HG02840 (cell line): ENCODE measurements at regions not wholly inside any gene's neighbourhood (a gene's known extent, or its start where the extent isn't known, plus 50 kb on each side); places are given as distances from the start of the nearest gene placed in this dataset.
"Not testable (repeated sequence)": the region's sequence is repeated elsewhere in the genome, so short reads cannot be mapped to it uniquely, and the experiment has no call there.

Experiments used
- ATAC-seq: cut with Tn5 transposase; IDR thresholded peaks from one replicate; pipeline ENCODE4 v1.9.1; 2021; ENCODE audit warnings: mild to moderate bottlenecking, moderate library complexity, moderate number of reproducible peaks; ENCODE audit not compliant: unreplicated experiment, low FRiP score

DNA sequence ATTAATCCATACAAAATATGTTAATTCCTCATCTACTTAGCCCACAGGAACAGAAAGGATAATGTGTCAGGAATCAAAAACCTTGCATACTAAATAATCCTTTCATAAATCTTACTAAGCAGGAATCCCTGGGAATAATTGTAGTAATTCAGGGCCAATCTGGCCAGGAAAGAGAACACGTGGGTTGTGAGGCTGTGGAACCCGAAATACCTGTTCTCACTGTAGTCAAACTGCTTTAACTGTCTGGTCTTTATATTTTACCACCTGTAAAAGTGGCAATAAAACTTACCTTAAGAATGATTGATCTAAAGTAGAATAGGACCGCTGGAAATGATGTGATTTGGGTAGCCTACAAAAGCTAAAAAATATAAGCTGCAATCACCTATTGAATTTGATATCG lies 1620.9 kb downstream of the STIM2 start:
- ATAC-seq, result no peak

GRCh38 chr4:28482580-28483270 lies 1622.1 kb downstream of the STIM2 start:
- no peak for ATAC-seq

GRCh38 chr4:28488021-28488420 lies 1627.4 kb downstream of the STIM2 start:
- no peak for ATAC-seq

- ATAC-seq, result no peak
These were observed 1630.0 kb downstream of the STIM2 start for GRCh38 chr4:28490669-28491068.

GRCh38 chr4:28505064-28505463 lies 1644.4 kb downstream of the STIM2 start:
- no peak for ATAC-seq

GRCh38 chr4:28508636-28509035 lies 1648.0 kb downstream of the STIM2 start:
- no peak for ATAC-seq

DNA sequence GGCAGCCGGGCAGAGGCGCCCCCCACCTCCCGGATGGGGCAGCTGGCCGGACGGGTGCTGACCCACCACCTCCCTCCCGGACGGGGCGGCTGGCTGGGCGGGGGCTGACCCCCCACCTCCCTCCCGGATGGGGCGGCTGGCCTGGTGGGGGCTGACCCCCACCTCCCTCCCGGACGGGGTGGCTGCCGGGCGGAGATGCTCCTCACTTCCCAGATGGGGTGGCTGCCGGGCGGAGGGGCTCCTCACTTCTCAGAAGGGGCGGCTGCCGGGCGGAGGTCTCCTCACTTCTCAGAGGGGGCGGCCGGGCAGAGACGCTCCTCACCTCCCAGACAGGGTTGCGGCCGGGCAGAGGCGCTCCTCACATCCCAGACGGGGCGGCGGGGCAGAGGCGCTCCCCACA lies 1654.1 kb downstream of the STIM2 start:
- ATAC-seq, result not testable (repeated sequence)

GRCh38 chr4:28518561-28519165 lies 1658.0 kb downstream of the STIM2 start:
- no peak for ATAC-seq

GRCh38 chr4:28523681-28524190 lies 1663.1 kb downstream of the STIM2 start:
- ATAC-seq, result no peak

- no peak for ATAC-seq
These were observed 1675.5 kb downstream of the STIM2 start for GRCh38 chr4:28536124-28536523.

GRCh38 chr4:28545986-28546385 lies 1685.3 kb downstream of the STIM2 start:
- ATAC-seq, result no peak

- no peak for ATAC-seq
These were observed 1687.5 kb downstream of the STIM2 start for GRCh38 chr4:28548136-28548535.

DNA sequence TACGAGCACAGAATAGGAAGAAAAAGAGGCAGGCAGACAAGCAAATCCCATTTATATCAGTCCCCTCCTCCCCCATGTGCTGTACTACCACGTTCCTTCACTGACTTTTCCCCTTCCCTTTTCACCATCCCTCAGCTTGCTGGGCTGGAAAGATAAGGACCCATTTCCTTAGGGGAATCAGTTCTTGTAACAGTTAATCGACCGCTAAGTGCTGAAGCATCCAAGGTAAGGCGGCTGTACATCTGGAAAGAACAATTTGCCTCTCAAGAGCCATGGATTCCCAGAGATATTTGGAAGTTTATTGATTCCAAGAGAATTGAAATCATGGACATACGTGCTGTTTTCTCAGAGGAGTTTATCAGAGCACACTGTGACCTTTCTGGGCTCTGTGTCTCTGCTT lies 1688.0 kb downstream of the STIM2 start:
- ATAC-seq, result no peak

GRCh38 chr4:28555866-28556265 lies 1695.2 kb downstream of the STIM2 start:
- ATAC-seq, result no peak

DNA sequence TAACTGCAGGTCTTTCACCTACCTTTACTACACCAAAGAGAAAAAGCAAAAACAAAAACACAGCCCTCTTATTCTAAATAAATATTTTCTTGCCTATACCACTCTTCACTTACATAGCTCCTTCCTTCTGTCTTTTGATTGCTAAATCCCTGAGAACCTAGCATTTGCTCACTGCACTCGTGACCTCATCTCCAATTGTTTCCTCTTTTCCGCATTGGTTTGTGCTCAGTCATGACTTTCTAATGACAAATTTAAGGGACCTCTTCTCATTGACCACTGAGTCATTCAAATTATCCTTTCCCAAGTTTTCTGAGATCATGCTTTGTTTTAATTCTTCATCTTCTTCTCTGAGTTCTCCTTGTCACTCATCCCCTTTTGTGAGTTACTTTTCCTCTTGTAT lies 1697.1 kb downstream of the STIM2 start:
- ATAC-seq, result no peak

- ATAC-seq, result no peak
These were observed 1698.3 kb downstream of the STIM2 start for GRCh38 chr4:28558895-28559294.

GRCh38 chr4:28562913-28563312 lies 1702.3 kb downstream of the STIM2 start:
- ATAC-seq, result no peak

DNA sequence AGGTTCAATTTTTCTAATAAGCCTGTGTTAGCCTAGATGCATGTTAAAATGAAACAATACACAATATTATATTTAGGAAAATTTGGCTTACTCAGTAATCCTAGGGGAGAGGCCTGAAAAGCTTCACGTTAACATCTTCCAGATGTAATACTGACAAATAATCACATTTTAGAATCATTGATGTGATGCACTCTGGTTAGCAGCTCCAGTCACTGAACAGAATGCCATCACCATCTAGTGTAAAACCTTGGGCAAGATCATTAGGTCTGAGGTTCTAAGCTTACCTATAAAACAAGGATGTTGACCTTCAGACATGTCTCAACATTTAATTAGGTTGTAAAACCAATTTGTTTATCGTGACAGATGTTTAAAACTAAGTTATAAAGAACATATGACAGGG lies 1704.8 kb downstream of the STIM2 start:
- no peak for ATAC-seq

DNA sequence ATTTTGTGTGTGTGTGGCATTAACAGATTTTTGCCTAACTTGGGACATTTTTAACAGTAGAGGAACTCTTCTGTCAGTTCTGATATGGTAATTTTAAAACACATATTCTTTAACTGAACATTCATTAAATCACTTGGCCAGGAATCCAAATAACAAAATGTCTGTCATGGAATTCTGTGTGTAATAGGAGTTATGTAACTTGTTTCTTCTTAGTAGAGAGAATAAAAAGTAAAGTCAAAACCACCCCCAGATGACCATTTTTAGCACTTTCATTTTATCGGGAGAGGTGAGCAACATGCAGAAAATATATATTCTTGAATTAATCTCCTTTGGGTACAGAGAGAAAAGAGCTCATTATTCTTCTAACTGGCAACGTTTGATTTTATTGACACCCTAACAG lies 1740.3 kb downstream of the STIM2 start:
- no peak for ATAC-seq

DNA sequence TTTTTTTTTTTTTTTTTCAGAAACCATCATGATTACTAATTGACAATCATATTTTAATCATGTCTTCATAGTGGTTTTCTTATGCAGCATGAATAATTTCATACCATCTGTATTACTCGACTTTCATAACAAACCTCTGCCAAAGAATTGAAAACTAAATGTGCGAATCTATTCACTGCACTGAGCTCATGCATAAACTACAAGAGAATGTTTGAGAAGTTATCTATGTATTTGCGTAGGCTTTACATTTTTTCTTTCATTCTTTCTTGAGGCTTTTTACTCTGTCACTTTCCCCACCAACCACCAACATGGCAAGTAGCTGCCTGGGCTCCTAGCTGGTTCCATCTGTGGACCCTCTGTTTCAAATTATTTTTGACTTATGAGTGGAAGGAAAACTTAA lies 1761.0 kb downstream of the STIM2 start:
- no peak for ATAC-seq

DNA sequence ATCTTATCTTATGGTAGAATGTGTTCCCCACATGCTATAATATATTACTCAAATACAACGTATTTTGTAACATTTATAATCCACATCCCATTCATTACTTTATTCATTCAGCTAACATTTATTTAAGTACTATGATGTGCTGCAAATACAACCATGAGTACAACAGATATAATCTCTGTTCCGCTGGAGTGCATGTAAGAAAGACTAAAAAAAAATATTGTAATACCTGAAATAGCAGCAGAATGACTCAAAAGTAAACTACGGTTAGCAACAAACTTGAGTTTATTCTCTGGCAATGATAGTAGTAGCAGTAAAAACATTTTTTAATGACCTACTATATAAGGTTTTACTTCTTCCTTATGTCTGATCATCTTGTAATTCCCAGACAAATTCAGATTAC lies 1776.3 kb downstream of the STIM2 start:
- no peak for ATAC-seq

DNA sequence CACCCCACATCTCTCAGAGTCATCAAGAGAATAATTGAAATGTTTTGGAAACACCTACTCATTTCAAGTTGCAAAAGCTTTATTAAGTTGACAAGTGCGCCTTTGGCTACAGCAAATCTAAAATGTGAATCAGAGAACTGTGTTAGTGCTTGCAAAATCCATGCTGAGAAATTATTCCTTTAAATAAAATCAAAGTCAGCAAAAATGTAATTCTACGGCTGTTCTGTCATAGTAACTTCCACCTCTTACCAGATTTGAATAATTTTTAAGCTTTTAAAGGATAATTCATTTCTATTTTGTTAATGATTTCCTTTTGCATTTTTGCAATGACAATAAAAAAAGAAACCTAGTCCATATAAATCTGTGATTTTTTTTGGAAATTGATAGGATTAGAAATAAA lies 1779.1 kb downstream of the STIM2 start:
- ATAC-seq, result no peak
